Ectodermal cell (in vitro differentiated cells): ENCODE measurements at regions not wholly inside any gene's neighbourhood (a gene's known extent, or its start where the extent isn't known, plus 50 kb on each side); places are given as distances from the start of the nearest gene placed in this dataset.

ENCODE experiments used
- H3K27ac ChIP-seq: 2 replicates; pipeline ENCODE4 v1.7.0; 2013; ENCODE audit warnings: mild to moderate bottlenecking, low read depth, low read length; ENCODE audit not compliant: insufficient read depth, poor library complexity, severe bottlenecking
- H3K27me3 ChIP-seq: 2 replicates; pipeline ENCODE4 v1.7.0; 2013; ENCODE audit warnings: mild to moderate bottlenecking, low read length; ENCODE audit not compliant: insufficient read depth, control insufficient read depth, poor library complexity, severe bottlenecking
- H3K36me3 ChIP-seq: one replicate; pipeline ENCODE4 v1.7.0; 2013; ENCODE audit warnings: low read length; ENCODE audit not compliant: control insufficient read depth, insufficient read depth
- H3K4me1 ChIP-seq: one replicate; pipeline ENCODE4 v1.7.0; 2013; ENCODE audit warnings: low read length; ENCODE audit not compliant: control insufficient read depth, insufficient read depth
- H3K4me3 ChIP-seq: 2 replicates; pipeline ENCODE4 v1.7.0; 2013; ENCODE audit warnings: low read depth, low read length, control low read depth; ENCODE audit not compliant: insufficient read depth
- H3K9me3 ChIP-seq: 2 replicates; pipeline ENCODE4 v1.7.0; 2013; ENCODE audit warnings: mild to moderate bottlenecking, low read length, moderate library complexity; ENCODE audit not compliant: control insufficient read depth
- WGBS, 2 experiments: methylation state at CpG; one replicate each; pipeline ENCODE4 v1.1.7; 2013; ENCODE audit warnings: missing lambda C conversion rate in 2 of 2; 5-methylcytosine and 5-hydroxymethylcytosine counted together

DNA sequence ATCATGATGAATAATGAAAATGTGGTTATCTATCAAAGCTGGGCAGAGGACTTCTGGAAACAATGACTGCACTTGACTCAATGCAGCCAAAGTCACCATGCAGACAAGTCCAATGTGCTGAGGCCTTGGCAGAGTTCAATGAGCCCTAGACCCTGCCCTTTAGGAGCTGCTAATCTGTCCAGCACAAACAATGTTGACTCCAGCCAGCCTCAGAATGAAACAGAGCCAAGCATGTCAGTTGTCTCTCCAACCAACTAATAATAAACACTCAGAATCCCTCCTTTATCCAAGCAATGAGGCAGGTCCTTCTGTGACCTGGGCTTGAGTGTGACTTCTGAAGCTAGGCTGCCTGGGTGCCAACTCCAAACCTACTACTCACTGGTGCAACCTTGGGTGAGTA lies 270.6 kb downstream of the BCL11A start:
- H3K36me3 ChIP-seq, result no peaks in the 10 kb centered on the region
- no peak overlapping the region for H3K4me3 ChIP-seq
- H3K9me3 ChIP-seq, result no peaks in the 10 kb centered on the region
- H3K27ac ChIP-seq, result no peak overlapping the region
- H3K4me1 ChIP-seq, result no peaks in the 10 kb centered on the region
- no peaks in the 10 kb centered on the region for H3K27me3 ChIP-seq

DNA sequence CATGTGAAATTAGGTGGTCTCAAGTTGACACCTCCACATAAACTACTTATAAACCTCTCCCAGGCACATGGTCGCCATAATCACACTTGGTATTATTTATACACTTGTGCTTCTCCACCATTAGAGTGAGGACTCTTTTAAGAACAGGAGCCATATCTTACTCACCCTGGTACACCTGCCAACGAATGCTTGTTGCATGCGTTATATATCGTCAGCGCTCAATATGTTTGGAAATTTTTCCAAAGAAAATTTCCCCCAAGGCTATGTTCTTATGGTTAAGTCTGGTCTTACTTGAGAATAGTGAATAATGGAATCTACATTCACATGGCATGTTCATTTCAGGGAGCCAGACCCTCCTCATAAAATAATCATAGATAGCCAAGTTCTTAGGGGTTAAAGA lies 271.7 kb downstream of the BCL11A start:
- no peaks in the 10 kb centered on the region for H3K27me3 ChIP-seq
- H3K4me1 ChIP-seq, result no peaks in the 10 kb centered on the region
- no peak overlapping the region for H3K4me3 ChIP-seq
- no peak overlapping the region for H3K27ac ChIP-seq
- 73 to 74% methylated on average over 5 of the region's 5 CpGs for WGBS, 2 experiments
- H3K9me3 ChIP-seq, result no peaks in the 10 kb centered on the region
- H3K36me3 ChIP-seq, result no peaks in the 10 kb centered on the region

DNA sequence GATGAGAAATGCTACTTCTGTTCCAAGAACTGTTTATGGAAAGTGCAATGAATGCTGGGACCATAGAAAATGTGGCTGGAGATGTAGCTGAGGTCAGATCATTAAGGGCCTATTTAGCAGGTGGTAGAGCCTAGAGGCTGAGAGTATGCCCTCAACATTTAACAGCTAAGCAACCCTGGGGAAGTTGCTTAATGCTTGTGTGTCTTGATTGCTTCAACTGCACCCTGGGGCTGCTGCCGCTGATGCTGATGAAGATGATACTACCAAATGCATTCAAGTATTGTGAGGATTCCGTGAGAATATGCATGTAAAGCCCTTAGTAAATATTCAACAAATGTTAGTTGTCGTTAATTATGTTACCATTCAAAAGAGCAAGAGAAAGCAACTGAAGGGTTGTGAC lies 273.2 kb downstream of the BCL11A start:
- Histone ChIP-seq H3K27me3 (no peaks in the 10 kb centered on the region), H3K36me3 (no peaks in the 10 kb centered on the region), H3K4me3 (no peak overlapping the region), H3K27ac (no peak overlapping the region), H3K9me3 (no peaks in the 10 kb centered on the region), H3K4me1 (no peaks in the 10 kb centered on the region)
- WGBS, 2 experiments, result 93 to 95% methylated on average over 3 of the region's 3 CpGs

DNA sequence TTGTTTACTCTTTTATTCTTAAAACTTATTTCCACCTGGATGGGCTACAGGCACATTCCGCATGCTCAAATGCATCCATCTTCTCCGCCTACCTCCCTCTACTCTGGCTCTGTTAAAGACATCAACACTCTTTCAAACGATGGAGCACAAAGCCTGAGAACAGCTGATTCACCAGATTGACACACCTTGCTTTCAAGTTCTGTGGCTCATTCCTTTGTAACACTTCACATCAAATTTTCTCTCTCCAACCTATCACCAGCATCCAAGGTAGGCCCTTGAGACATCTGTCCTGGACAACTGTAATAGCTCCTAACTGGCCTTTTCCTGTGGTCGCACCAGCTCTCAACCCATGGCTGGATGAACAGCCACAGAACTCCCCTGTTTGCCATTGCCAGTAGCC lies 274.5 kb downstream of the BCL11A start:
- Histone ChIP-seq H3K4me1 (no peaks in the 10 kb centered on the region), H3K36me3 (no peaks in the 10 kb centered on the region), H3K27ac (no peak overlapping the region), H3K9me3 (no peaks in the 10 kb centered on the region), H3K4me3 (no peak overlapping the region), H3K27me3 (no peaks in the 10 kb centered on the region)
- WGBS, 2 experiments, result 87 to 90% methylated on average over 4 of the region's 4 CpGs

DNA sequence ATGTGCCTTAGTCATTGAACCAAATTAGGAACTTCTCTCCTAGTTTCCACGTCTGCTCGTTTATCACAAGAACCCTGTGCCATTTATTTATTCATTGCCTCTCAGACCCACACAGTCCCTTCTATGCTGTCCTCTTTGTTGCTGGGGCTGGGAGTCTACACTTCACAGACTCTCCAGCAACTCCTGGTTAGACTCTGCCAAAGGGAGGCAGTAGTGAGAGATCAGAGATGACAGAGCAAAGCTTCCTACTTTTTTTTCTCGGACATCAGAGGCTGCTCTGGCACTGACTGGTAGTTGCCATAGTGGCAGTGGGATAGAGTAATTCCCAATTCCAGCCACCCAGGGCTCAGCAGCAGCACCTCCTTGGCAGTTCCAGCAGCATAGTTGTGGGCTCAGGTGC lies 277.5 kb downstream of the BCL11A start:
- no peaks in the 10 kb centered on the region for H3K9me3 ChIP-seq
- no peak overlapping the region for H3K27ac ChIP-seq
- no peaks in the 10 kb centered on the region for H3K27me3 ChIP-seq
- no peaks in the 10 kb centered on the region for H3K36me3 ChIP-seq
- peaks cover 4% of the 10 kb centered on the region for H3K4me1 ChIP-seq
- 93 to 97% methylated on average over 3 of the region's 3 CpGs for WGBS, 2 experiments
- H3K4me3 ChIP-seq, result no peak overlapping the region

DNA sequence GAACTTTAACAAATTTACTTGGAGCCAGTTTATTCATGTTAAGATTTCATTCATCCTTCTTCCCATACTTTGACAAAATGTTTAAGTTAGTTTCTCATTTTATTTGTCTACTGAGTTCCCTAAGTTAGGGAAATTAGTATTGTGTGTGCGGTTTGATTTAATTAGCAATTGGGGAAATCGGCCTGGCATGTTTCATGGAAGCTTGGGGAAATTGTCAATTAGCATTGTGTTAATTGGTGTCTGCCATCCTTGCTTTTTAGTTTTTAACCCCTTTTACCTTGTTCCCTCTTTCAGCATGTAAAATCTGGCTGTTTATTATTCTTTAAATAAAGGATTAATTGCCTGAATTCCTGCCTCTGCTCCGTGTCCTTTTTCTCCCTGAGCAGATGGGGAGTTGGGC lies 279.6 kb downstream of the BCL11A start:
- no peaks in the 10 kb centered on the region for H3K36me3 ChIP-seq
- no peak overlapping the region for H3K27ac ChIP-seq
- no peaks in the 10 kb centered on the region for H3K9me3 ChIP-seq
- peaks cover 7% of the 10 kb centered on the region for H3K4me1 ChIP-seq
- 91 to 92% methylated on average over 3 of the region's 3 CpGs for WGBS, 2 experiments
- no peak overlapping the region for H3K4me3 ChIP-seq
- H3K27me3 ChIP-seq, result no peaks in the 10 kb centered on the region

DNA sequence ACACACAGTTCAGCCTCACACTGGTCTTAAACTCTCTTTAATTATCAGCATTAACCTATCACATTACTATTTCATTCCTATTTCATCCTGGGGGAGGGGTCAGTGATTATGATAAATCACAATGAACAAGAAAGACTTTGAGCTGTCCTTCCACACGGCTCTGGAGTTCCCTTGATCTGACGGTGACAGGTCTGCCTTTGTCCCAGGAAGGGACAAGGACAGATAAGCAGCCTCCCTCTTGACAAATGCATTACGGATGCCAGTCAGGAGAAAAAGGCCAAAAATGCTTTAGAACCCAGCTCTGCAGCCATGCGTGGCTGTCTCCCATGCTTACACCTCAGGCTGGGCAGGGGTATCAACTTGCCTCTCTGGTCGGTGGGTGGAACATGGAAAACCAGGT lies 281.7 kb downstream of the BCL11A start:
- no peak overlapping the region for H3K27ac ChIP-seq
- H3K4me3 ChIP-seq, result no peak overlapping the region
- H3K36me3 ChIP-seq, result no peaks in the 10 kb centered on the region
- 55 to 66% methylated on average over 5 of the region's 5 CpGs for WGBS, 2 experiments
- H3K27me3 ChIP-seq, result no peaks in the 10 kb centered on the region
- peaks cover 7% of the 10 kb centered on the region for H3K4me1 ChIP-seq
- H3K9me3 ChIP-seq, result no peaks in the 10 kb centered on the region

DNA sequence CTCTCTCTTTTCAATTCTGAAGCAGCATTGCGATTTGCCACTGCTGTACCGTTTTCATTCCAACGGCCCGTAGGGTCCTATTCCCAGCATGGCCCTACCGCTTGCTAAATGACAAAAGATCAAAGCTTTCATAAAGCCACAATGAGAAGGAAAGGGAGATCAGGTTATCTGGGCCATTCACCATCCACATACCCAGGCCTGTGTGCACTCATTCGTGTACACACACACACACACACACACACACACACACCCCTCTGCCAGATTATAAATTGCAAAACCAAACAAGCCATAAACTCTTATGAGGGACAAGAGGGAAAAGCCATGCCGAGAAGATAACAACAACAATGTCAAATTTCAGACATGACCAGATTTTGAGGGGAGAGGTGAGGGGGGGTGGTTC lies 282.3 kb downstream of the BCL11A start:
- WGBS, 2 experiments, result 65 to 74% methylated on average over 7 of the region's 7 CpGs
- Histone ChIP-seq H3K27me3 (no peaks in the 10 kb centered on the region), H3K9me3 (no peaks in the 10 kb centered on the region), H3K4me3 (no peak overlapping the region), H3K4me1 (peaks cover 7% of the 10 kb centered on the region), H3K27ac (no peak overlapping the region), H3K36me3 (no peaks in the 10 kb centered on the region)

DNA sequence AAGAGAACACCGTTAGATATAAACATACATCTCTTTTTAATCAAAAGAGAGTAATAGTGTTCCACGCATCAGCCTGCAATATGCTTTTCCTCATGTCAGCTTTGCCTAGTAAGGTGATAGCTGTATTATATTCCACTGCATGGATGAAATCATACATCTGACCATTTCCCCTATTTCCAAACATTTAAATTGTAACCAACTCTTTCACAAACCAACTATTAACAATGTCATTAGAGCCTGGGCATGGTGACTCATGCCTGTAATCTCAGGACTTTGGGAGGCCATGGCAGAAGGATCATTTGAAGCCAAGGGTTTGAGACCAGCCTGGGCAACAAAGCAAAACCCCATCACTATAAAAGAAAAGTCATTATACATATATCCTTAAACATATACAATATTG lies 284.8 kb downstream of the BCL11A start:
- H3K4me1 ChIP-seq, result peaks cover 7% of the 10 kb centered on the region
- no peaks in the 10 kb centered on the region for H3K27me3 ChIP-seq
- WGBS, 2 experiments, result 94 to 100% methylated on average over 1 to 2 of the region's 2 CpGs
- no peak overlapping the region for H3K27ac ChIP-seq
- H3K36me3 ChIP-seq, result no peaks in the 10 kb centered on the region
- no peak overlapping the region for H3K4me3 ChIP-seq
- no peaks in the 10 kb centered on the region for H3K9me3 ChIP-seq

DNA sequence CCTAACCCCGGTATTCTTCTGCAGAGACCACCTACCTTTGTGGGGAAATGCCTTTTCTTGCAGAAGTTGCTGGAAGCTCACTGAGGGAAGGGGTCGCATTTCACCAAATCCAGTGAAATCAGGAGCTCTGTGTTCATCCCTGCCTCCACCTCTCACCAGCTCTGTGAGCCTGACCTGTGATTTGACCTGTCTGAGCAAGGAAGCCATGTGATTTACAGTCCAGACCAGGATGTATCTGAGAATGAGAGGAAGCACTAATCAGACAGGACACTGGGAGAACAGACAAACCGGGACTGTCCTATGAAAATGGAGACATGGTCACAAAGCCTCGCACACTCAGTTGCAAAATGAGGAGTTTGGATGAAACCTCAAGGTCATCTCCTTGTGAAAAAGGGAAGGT lies 285.4 kb downstream of the BCL11A start:
- WGBS, 2 experiments, result 89 to 90% methylated on average over 4 of the region's 4 CpGs
- no peak overlapping the region for H3K27ac ChIP-seq
- H3K36me3 ChIP-seq, result no peaks in the 10 kb centered on the region
- peaks cover 7% of the 10 kb centered on the region for H3K4me1 ChIP-seq
- H3K4me3 ChIP-seq, result no peak overlapping the region
- no peaks in the 10 kb centered on the region for H3K27me3 ChIP-seq
- no peaks in the 10 kb centered on the region for H3K9me3 ChIP-seq

DNA sequence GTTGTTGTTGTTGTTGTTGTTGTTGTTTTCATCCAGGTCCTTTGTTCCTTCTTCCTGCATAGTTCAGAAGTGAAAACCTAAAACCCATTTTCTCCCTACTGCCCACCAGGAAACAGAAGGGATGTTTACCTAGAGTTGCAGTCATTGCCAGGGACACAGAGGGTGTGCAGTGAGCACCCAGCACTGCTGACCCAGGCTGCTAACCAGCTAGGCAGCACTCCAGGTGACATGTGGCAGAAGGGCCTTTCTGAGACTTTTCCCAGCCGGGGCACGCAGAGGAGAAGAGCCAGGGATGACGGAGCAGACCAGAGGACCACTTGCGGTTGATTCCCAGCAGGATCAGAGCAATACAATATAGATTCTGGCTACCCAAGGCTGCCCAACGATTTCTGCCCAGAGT lies 286.3 kb downstream of the BCL11A start:
- no peaks in the 10 kb centered on the region for H3K36me3 ChIP-seq
- H3K27me3 ChIP-seq, result no peaks in the 10 kb centered on the region
- WGBS, 2 experiments, result 93 to 95% methylated on average over 5 of the region's 5 CpGs
- H3K4me1 ChIP-seq, result peaks cover 7% of the 10 kb centered on the region
- no peak overlapping the region for H3K4me3 ChIP-seq
- H3K27ac ChIP-seq, result no peak overlapping the region
- H3K9me3 ChIP-seq, result no peaks in the 10 kb centered on the region
